ENCODE measurements at regions not wholly inside any gene's neighbourhood (a gene's known extent, or its start where the extent isn't known, plus 50 kb on each side); places are given as distances from the start of the nearest gene placed in this dataset.
"Not testable (repeated sequence)": the region's sequence is repeated elsewhere in the genome, so short reads cannot be mapped to it uniquely, and the experiment has no call there.

DNA sequence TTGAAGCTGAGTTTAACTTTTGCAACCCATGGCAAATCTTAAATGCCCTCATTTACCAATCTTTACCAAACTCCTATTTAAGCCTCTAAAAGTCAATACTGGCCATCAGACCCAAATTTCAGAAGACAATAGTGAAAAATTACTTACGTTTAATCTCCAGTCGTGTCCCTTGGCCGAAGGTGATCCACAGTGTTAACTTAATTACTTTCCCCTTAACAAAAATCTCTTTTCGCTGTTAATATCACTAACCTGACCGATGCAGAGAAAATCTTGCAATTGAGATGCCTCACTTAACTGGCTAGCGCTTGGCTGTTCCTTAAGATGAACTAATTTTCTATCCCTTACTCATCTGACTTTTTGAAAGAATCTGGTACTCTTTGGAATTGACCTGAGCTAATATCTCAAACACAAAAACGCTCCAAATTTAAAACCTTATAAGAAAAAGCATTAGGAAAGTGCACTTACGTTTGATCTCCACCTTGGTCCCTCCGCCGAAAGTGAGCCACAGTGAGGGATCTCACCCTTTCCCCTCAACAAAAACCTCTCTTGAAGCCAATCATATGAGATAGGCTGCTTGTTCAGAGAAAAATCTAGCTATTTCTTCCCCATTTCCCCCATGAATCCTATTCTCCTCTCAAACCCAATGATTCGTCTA lies 169.1 kb downstream of the RPIA start:
- no peak for DNase-seq (ENCODE audit: low spot score)

DNA sequence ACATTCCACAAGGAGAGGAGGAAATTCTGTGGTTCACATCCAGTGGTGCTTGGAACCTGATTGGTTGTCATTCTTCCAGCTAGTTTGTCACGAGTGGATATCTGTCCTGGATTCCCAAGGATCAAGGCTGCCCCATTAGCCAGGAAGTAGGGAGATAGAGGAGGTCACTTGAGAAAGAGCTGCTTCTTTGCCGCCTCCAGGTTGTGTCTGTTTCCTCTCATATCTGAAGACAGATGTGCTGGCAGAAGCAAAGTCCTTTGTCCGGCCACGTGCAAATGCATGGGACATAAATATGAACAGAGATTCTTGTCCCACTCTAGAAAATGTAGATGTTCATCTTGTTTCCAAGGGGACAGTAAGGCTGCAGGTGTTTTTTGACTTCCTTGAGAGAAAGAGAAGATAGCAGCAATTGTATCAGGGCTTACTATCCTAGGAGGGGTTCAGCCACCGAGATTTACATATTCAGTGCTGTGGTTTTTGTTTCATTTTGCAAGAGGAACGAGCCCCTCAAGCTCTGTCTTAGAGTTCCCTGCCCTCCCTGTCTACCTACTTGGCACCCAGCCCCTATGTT lies 174.4 kb downstream of the RPIA start:
- DNase-seq (ENCODE audit: low spot score), result no peak

DNA sequence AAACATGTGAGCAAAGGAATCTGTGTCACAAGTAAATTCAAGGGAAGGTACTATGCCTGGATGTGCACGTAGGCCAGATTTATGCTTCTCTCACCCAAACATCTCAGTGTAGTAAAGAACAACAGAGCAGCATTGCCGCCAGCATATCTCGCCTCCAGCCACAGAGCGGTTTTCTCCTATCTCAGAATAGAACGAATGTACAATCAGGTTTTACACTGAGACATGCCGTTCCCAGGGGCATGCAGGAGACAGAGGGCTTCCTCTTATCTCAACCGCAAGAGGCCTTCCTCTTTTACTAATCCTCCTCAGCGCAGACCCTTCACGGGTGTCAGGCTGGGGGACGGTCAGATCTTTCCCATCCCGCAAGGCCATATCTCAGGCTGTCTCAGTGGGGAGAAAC lies 175.3 kb downstream of the RPIA start:
- no peak for DNase-seq (ENCODE audit: low spot score)

DNA sequence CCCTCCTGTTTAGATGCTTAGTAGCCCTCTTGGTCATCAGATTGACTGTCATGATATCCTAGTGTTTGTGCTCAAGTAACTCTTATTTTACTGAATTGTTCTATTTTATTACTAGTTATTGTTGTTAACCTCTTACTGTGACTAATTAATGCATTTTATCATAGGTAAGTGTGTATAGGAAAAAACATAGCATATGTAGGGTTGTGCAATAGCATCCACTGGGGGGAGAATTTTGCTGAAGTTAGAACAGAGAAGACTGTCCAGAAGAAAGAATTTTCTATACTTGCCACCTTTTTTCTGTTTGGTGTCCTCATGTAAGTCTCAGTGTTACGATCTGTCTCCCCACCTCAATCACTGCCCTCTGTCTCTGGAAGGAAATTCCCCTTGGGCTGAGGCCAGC lies 177.4 kb downstream of the RPIA start:
- DNase-seq (ENCODE audit: low spot score), result no peak

DNA sequence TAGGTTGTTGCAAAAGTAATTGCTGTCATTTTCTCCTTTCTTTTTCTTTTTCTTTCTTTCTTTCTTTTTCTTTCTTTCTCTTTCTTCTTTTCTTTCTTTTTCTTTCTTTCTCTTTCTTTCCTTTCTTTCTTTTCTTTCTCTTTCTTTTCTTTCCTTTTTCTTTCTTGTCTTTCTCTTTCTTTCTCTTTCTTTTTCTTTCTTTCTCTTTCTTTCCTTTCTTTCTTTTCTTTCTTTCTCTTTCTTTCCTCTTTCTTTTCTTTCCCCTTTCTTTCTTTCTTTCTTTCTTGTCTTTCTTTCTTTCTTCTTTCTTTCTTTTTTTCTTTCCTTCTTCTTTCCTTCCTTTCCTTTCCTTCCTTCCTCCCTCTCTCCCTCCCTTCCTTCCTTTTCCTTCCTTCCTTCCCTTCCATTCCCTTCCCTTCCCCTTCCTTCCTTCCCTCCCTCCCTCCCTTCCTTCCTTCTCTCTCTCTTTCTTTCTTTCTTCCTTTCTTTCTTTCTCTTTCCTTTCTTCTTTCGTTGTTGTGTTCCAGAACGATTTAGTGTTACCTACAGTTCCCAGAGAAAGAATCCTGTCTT lies 178.9 kb downstream of the RPIA start:
- DNase-seq (ENCODE audit: low spot score), result no peak

DNA sequence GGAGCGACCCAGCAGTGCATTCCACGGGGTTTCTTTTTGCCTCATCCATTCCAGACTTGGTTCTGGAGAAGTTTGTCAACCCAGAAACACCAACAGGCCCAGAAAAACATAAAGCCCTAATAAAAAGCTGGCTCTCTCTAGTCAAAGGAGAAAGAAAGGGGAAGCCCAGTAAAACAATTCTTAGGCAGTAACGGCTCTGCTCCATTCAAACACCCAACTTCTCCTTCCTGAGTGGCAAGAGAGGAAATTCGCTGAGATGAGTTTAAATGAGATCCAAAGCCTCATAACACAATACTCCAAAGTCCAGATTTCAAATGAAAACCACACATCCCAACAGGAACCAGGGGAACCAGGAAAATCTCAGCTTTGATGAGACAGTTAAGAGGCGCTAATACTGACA lies 179.9 kb downstream of the RPIA start:
- no peak for DNase-seq (ENCODE audit: low spot score)

DNA sequence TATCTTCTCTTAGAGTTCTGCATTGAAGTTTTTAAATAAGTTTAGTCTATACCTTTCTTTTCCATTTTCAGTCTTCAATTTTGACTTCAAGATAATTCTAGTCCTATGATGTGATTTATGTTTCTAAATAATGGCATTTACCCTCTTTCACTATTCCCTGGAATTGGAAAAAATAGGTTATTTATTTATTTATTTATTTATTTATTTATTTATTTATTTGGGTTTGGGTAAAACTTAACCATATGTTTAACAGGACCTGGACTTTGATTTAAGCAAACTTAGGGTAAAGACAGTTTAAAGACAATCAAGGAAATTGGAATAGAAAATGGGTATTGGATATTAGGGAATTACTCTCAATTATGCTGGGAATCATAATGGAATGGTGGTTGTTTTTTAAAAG lies 182.1 kb downstream of the RPIA start:
- no peak for DNase-seq (ENCODE audit: low spot score)

DNA sequence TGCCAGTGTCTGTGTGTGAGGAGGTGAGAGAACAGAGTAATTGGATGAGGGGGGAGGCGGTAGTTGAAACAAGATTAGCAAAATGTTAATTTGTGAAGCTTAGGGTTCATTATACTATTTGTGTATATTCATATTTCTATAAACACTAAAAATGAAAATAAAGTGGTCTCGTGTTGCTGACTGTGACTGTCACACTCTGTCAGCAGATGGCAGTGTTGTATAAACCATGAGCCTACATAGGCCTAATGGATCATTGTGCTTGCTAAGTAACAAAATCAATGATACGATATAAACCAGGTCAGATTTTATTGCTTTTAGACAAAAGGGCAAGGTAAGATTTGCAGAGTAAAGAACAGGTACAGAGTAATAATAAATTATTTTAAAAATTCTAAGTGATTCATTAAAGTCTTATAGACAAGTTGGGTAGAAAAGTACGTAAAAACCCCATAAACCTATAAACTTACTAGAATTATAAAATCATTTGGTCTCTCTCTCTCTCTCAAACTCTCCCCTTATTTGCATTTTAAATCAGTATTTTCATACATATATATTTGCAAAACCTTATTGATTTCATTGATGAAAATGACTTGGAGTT lies 182.7 kb downstream of the RPIA start:
- DNase-seq (ENCODE audit: low spot score), result peak; percentile 61

DNA sequence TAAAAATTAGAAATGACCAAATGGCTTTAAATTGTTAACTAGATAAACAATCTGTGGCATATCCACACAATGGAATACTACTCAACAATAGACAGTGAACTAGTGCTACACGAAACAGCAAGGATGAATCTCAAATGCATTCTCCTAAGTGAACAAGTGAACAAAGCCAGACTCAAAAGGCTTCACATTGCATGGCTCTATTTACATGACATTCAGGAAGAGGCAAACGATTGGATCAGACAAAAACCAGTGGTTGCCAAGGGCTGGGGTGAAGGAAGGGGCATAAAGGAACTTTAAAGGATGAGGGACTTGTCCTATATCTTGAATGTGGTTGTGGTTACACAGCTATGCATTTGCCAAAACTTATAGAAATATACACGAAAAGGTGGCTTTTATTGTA lies 184.3 kb downstream of the RPIA start:
- DNase-seq (ENCODE audit: low spot score), result no peak

DNA sequence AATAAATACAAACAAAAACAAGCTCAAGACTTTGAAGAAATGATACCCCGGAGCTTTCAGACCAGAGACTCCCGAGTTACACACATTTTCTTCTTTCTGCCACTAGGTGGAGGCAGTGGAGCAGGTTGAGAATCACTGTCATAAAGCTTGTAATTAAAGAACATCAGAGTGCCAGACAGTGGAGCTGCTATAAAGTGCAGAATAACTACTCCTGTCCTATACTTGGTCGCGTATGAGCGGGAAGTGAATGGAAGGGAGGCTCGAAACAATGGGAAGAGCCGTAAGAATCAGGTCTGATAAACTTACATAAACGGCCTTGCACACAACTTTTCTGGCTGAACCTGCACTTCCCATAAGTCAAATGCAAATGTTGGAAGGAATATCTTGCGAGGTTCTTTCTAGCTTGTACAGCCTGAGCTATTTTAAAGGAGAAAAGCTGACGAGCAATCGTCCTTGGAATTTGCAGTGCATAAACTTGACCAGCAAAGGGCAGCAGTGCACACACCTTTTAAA lies 189.0 kb downstream of the RPIA start:
- DNase-seq (ENCODE audit: low spot score), result peak; percentile 55

DNA sequence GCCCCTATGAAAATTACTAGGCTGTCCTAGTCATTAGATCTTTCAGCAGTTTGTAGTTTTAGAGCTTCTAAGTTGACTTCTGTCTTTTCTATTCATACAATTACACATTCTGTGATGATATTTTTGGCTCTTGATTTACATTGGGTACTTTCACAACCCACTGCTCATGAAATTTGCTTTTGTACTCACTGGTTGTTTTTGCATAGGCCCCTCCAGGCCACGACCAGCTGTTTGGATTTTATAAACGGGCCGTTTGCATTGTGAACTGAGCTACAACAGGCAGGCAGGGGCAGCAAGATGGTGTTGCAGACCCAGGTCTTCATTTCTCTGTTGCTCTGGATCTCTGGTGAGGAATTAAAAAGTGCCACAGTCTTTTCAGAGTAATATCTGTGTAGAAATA lies 193.8 kb downstream of the RPIA start:
- DNase-seq (ENCODE audit: low spot score), result no peak

DNA sequence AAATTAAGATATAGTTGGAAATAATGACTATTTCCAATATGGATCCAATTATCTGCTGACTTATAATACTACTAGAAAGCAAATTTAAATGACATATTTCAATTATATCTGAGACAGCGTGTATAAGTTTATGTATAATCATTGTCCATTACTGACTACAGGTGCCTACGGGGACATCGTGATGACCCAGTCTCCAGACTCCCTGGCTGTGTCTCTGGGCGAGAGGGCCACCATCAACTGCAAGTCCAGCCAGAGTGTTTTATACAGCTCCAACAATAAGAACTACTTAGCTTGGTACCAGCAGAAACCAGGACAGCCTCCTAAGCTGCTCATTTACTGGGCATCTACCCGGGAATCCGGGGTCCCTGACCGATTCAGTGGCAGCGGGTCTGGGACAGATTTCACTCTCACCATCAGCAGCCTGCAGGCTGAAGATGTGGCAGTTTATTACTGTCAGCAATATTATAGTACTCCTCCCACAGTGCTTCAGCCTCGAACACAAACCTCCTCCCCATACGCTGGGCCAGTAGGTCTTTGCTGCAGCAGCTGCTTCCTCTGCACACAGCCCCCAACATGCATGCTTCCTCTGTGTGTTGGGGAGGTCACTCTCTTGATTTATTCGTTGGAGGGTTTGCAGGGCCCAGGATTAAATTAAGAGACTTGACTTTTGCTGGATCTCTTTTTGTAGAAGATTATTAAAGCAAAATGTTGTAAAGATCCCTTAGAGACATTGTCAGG lies 194.4 kb downstream of the RPIA start:
- no peak for DNase-seq (ENCODE audit: low spot score)

DNA sequence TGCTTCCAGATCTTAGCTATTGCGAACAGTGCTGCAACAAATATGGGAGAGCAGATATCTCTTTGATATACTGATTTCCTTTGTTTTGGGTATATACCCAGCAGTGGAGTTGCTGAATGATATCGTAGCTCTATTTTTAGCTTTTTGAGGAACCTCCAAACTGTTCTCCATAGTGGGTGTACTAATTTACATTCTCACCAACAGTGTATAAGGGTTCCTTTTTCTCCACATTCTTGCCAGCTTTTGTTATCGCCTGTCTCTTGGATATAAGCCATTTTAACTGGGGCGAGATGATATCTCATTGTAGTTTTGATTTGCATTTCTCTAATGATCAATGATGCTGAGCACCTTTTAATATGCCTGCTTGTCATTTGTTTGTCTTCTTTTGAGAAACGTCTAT lies 196.0 kb downstream of the RPIA start:
- DNase-seq (ENCODE audit: low spot score), result not testable (repeated sequence)

DNA sequence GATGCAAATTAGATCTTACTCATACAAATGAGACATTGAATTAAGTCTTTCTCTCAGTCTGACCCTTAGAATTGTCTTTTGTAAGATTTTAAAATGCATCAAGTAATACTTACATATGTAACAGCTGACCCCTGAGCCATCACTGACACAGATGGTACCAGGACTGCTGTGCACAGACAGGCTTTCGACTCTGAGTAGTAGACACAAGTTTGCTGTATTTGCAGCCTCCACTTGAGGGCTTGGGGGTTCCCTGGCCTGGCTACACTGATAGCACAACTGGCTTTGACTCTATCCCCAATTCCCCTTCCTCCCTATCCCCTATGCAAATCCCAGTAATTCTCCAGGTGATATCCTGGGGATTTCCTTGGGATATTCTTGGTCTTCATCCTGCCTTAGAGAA lies 200.7 kb downstream of the RPIA start:
- DNase-seq (ENCODE audit: low spot score), result no peak

DNA sequence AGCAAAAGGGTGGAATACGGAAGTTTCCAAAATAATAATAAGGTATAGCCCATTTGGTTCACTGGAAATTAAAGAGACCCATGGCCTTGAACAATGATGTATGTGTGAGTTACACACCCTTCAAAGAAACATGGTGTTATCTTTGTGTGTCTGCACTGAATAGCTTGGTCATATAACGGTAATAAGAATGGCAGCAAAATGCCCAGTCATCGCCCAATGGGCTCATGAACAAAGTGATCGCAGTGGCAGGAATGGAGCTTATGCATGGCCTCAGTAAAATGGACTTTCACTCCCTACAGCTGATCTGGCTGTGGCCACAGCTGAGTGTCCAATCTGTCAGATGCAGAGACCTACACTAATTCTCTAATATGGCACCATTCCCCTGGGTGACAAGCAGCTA lies 201.3 kb downstream of the RPIA start:
- no peak for DNase-seq (ENCODE audit: low spot score)

DNA sequence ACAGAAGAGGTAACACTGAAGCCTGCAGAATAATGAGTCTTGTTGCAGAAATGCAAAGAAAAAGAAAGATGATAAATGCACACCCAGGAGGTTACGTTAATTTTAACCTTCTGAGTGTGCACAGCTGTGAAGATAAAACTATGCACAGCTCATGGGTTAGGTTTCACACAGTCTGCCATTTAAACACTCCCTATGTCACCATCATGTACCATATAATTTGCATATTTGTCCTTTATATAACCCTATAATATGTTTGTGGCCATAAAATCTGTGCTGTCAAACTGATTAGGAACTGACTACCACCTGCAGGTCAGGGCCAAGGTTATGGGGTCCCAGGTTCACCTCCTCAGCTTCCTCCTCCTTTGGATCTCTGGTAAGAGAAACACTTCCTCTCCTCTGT lies 205.5 kb downstream of the RPIA start:
- DNase-seq (ENCODE audit: low spot score), result no peak

DNA sequence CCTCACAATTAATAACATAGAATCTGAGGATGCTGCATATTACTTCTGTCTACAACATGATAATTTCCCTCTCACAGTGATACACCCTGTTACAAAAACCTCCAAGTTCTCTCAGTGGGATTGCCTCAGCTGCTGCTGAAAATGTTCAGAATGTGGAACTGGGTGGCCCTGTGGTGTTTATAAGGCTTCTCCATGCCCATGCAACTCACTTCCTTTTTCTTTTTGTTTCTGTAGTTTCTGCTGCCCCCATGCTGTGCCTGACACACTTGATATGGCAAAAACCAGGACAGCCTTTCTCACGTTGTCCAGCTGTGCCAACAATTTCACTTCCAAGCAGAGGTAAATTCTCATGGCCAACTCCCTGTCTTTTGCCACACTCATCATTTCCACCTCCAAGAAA lies 206.2 kb downstream of the RPIA start:
- DNase-seq (ENCODE audit: low spot score), result no peak

DNA sequence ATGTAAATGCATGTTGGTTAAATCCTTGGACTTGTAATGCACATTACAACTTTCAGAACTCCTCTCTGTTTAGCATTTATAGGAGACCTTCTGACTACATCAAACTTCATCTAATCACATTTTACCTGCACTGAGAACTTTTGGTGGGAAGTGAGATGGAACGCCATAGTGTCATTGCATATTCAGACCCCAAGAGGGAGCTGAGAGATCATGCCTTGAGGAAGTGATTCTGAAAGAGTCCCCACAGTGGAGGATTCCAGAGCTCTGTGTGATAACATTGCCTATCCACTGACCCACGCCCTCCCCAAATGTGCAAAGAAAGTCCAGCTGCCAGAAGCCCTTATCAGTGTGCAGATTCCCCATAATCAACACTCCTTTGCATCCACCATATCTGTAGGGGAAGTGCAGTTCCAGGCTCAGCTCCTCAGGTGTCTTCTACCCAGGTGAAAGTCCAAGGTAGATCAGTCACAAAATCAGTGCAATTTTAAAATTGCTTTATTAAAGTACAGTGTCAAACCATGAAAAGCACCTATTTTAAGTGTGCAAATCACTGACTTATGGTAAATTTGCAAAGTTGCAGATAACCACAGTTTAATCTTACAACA lies 212.4 kb downstream of the RPIA start:
- peak; percentile 29 for DNase-seq (ENCODE audit: low spot score)

DNA sequence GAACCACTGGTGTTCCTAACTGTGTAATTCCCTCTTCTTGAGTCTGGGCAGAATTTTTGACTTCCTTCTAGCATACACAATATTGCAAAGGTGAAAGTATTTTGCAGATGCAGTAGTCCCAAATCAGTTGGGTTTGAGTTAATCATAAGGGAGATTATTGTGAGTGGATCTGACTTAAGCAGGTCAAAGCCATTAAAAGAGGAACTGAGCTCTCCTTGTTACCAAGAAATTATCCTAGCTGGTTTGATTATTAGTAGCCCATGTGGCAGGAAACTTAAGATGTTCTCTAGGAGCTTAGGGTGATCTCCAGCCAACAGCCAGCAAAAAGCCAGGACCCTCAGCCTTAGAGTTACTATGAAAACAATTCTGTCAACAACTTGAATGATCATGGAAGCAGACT lies 221.8 kb downstream of the RPIA start:
- no peak for DNase-seq (ENCODE audit: low spot score)

DNA sequence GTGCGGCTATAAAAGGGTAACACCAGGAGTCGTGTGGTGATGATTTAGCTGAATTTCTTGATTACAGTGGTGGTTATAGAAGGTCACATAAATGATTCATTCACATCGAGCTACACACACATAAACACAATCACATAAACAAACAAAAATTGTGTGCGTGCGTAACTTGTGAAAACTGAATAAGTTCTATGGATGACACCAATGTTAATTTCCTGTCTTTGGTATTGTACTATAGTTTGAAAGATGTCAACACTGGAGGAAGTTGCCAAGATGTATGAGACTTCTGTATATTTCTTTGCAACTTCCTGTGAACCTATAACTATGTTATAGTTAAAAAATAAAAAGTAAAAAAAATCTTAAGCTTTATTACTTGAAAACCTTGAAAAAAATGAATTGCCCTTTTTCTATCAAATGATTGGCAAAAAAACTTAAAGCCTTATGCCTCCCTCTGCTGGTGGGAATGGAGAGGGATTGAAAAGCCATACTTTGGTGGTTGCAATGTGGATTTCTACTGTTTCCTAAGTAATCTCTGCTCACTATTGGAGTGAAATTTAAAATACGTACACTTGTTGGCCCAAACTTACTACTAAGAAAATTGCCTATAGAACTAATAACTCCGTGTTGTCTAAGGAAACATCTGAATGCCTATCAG lies 227.7 kb downstream of the RPIA start:
- DNase-seq (ENCODE audit: low spot score), result peak; percentile 10

DNA sequence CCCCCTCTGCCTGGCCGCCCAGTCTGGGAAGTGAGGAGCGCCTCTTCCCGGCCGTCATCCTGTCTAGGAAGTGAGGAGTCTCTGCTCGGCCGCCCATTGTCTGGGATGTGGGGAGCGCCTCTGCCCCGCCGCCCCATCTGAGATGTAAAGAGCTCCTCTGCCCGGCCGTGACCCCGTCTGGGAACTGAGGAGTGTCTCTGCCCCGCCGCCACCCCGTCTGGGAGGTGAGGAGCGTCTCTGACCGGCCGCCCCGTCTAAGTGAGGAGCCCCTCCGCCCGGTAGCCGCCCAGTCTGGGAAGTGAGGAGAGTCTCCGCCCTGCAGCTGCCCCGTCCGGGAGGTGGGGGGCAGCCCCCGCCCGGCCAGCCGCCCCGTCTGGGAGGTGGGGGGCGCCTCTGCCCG lies 228.9 kb downstream of the RPIA start:
- DNase-seq (ENCODE audit: low spot score), result not testable (repeated sequence)

DNA sequence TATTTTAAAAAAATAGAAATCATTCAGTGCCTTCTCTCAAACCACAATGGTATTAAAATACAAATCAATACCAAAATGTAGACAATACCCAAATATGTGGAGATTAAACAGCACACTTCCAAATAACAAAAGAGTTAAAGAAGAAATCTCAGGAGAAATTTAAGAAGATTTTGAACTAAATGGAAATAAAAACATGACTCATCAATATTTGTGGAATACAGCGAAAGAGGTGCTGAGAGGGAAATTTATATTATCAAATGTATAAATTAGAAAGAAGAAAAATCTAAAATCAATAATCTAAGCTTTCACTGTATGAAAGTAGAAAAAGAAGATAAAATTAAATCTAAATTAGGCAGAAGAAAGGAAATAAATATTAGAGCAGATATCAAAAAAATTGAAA lies 233.1 kb downstream of the RPIA start:
- no peak for DNase-seq (ENCODE audit: low spot score)
